HCT116 (cell line): ENCODE measurements at regions not wholly inside any gene's neighbourhood (a gene's known extent, or its start where the extent isn't known, plus 50 kb on each side); places are given as distances from the start of the nearest gene placed in this dataset.

Source experiments
- ATF3 ChIP-seq: IDR thresholded peaks from 2 replicates; pipeline ENCODE4 v1.6.1; 2012
- CTCF ChIP-seq, 3 experiments: fragments of 200-600 bp in 1 of 3; sonication (generic) in 1 of 3; IDR thresholded peaks in 2 of 3; conservative IDR thresholded peaks in 1 of 3; 2 replicates each; pipeline ENCODE4 v1.5.1; 2012 to 2017; ENCODE audit warnings: low read depth in 2 of 3, low read length in 2 of 3, antibody characterized with exemption in 1 of 3, borderline replicate concordance in 1 of 3, control low read depth in 1 of 3, mild to moderate bottlenecking in 1 of 3, mixed read lengths in 1 of 3, mixed run types in 1 of 3, moderate library complexity in 1 of 3; ENCODE audit not compliant: insufficient read depth in 1 of 3
- EZH2phosphoT487 ChIP-seq: fragments of 200-600 bp; IDR thresholded peaks from 2 replicates; pipeline ENCODE4 v1.6.1; 2018; ENCODE audit warnings: antibody characterized with exemption, borderline replicate concordance
- POLR2A ChIP-seq: IDR thresholded peaks from 2 replicates; pipeline ENCODE4 v1.7.0; 2011; ENCODE audit warnings: borderline replicate concordance; ENCODE audit not compliant: insufficient read depth, insufficient read length; ENCODE audit errors: extremely low read depth
- POLR2AphosphoS5 ChIP-seq: IDR thresholded peaks from 2 replicates; pipeline ENCODE4 v1.6.1; 2011; ENCODE audit warnings: mild to moderate bottlenecking, low read depth, low read length, moderate library complexity
- RAD21 ChIP-seq: IDR thresholded peaks from 2 replicates; pipeline ENCODE4 v1.6.1; 2012; ENCODE audit warnings: low read depth, mild to moderate bottlenecking
- SP1 ChIP-seq: IDR thresholded peaks from 2 replicates; pipeline ENCODE4 v1.6.1; 2012; ENCODE audit warnings: low read depth
- ZFX ChIP-seq: fragments of 450-650 bp; IDR thresholded peaks from 2 replicates; pipeline ENCODE4 v1.6.1; 2017

GRCh38 chr17:77438241-77439188 lies 297.7 kb downstream of the SEC14L1 start:
- TF ChIP-seq ZFX (no peak), POLR2A (no peak), RAD21 (no peak), CTCF (IDR thresholded peaks at IDR 0.05 in 2 of 3, conservative IDR thresholded peaks at IDR 0.05 in 1 of 3; ENCODE audit: borderline replicate concordance in 1 of 3, insufficient read depth in 1 of 3, low read depth in 2 of 3, low read length in 2 of 3) (no peak), POLR2AphosphoS5 (no peak), SP1 (no peak), ATF3 (no peak), EZH2phosphoT487 (no peak)
